ENCODE measurements at regions not wholly inside any gene's neighbourhood (a gene's known extent, or its start where the extent isn't known, plus 50 kb on each side); places are given as distances from the start of the nearest gene placed in this dataset.

DNA sequence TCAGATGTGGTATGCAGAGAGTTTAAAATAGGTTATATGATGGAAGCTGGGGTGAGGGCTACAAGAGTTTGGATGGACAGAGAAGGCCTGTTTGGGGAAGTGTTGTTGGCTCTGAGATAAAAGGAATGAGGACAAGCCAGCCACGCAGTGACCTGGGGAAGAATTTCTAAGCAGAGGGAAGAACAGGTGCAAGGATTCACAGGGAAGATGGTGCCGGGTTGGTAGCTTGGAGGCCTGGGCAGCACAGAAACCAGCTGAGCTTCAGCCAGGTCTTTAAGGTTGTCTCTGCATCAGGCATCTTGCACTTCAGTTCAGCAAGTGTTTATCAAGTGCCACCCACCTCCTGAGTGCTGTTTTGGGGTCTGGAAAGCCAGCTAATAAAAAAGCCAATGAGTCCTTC lies 1163.7 kb downstream of the AACS start:
- TF ChIP-seq, protein P1, sequence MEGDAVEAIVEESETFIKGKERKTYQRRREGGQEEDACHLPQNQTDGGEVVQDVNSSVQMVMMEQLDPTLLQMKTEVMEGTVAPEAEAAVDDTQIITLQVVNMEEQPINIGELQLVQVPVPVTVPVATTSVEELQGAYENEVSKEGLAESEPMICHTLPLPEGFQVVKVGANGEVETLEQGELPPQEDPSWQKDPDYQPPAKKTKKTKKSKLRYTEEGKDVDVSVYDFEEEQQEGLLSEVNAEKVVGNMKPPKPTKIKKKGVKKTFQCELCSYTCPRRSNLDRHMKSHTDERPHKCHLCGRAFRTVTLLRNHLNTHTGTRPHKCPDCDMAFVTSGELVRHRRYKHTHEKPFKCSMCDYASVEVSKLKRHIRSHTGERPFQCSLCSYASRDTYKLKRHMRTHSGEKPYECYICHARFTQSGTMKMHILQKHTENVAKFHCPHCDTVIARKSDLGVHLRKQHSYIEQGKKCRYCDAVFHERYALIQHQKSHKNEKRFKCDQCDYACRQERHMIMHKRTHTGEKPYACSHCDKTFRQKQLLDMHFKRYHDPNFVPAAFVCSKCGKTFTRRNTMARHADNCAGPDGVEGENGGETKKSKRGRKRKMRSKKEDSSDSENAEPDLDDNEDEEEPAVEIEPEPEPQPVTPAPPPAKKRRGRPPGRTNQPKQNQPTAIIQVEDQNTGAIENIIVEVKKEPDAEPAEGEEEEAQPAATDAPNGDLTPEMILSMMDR (IDR thresholded peaks at IDR 0.05) = no peak
- Histone ChIP-seq H3K27me3 (replicated peaks; ENCODE audit: insufficient read depth) (no peaks in the 10 kb centered on the region), H3K4me3 (no peak overlapping the region), H3K27ac (no peak overlapping the region), H3K36me3 (no peaks in the 10 kb centered on the region), H3K9me3 (no peaks in the 10 kb centered on the region), H3K4me1 (ENCODE audit: control insufficient read depth in 1 of 2, low read depth in 2 of 2) (no peaks in the 10 kb centered on the region)
- ATAC-seq (ENCODE audit: insufficient number of reproducible peaks, low FRiP score, low read depth) (no peak), DNase-seq (ENCODE audit: low spot score) (no peak)

DNA sequence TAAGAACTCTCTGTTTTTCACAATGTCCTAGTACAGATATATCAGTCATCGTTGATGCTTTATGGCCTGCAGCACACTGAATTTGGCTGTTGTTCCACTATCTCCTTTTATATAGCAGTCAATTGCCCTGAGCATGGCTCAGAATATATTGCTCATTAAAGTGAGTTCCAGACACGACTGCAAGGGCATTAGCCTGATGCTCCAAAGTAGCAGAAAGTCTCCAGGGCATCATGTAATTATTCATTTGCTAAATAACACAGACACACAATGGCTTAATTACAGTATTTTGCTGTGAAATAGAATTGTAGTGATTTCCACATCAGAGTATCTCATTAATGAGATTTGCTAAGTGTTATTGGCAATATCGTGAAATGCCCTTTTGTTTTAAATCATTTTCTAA lies 1167.5 kb downstream of the AACS start:
- no peak for ATAC-seq (ENCODE audit: insufficient number of reproducible peaks, low FRiP score, low read depth)
- TF ChIP-seq, protein P1 (IDR thresholded peaks at IDR 0.05) = no peak
- Histone ChIP-seq H3K4me1 (ENCODE audit: control insufficient read depth in 1 of 2, low read depth in 2 of 2) (no peaks in the 10 kb centered on the region), H3K27ac (no peak overlapping the region), H3K36me3 (no peaks in the 10 kb centered on the region), H3K27me3 (replicated peaks; ENCODE audit: insufficient read depth) (no peaks in the 10 kb centered on the region), H3K9me3 (no peaks in the 10 kb centered on the region), H3K4me3 (no peak overlapping the region)
- no peak for DNase-seq (ENCODE audit: low spot score)

DNA sequence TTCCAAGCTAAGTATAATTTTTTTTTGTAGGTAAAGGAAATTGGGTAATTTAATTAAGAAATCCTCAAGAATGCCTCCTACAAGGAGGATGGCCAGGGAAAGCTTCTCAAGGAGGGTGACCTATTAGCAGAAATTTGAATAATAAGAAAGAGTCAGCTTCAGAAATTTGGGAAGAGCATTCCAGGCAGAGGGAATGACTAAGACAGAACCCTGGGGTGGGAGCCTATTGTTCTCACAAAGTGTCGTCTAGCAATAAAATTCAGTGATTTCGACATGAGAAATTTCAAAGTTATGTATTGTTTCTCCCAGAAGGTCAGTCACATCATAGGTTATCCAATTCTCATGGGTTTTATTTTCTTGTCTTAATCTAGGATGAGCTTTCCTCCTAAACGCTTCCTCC lies 1168.4 kb downstream of the AACS start:
- Histone ChIP-seq H3K27me3 (replicated peaks; ENCODE audit: insufficient read depth) (no peaks in the 10 kb centered on the region), H3K27ac (no peak overlapping the region), H3K9me3 (no peaks in the 10 kb centered on the region), H3K36me3 (no peaks in the 10 kb centered on the region), H3K4me3 (no peak overlapping the region), H3K4me1 (ENCODE audit: control insufficient read depth in 1 of 2, low read depth in 2 of 2) (no peaks in the 10 kb centered on the region)
- TF ChIP-seq, protein P1 (IDR thresholded peaks at IDR 0.05) = no peak
- DNase-seq (ENCODE audit: low spot score) = no peak
- no peak for ATAC-seq (ENCODE audit: insufficient number of reproducible peaks, low FRiP score, low read depth)

DNA sequence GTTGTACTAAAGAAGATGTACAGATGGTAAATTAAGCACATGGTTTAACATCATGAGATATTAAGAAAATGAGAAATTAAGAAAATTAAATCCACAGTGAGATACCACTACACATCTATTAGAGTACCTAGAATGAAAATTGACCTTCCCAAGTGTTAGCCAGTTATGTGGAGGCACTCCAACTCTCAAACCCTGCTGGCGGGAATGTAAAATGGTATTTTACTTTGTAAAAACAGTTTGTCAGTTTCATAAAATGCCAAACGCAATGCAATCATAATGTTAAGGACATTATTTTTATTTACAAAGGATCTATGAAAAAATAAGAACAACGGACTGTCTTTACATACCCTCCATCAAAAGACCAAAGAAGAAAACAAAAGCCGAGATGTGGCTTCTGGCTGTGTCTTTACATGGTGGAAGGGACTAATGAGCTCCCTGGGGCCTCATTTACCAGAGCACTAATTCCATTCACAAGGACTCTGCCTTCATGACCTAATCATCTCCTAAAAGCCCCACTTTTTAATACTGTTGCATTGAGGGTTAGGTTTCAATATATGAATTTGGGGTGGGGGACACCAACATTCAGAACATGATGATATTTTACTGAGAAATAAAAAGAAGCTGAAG lies 1178.7 kb downstream of the AACS start:
- TF ChIP-seq, protein P1 (IDR thresholded peaks at IDR 0.05) = no peak
- Histone ChIP-seq H3K9me3 (no peaks in the 10 kb centered on the region), H3K36me3 (no peaks in the 10 kb centered on the region), H3K4me3 (no peak overlapping the region), H3K27me3 (replicated peaks; ENCODE audit: insufficient read depth) (no peaks in the 10 kb centered on the region), H3K4me1 (ENCODE audit: control insufficient read depth in 1 of 2, low read depth in 2 of 2) (no peaks in the 10 kb centered on the region), H3K27ac (no peak overlapping the region)
- DNase-seq (ENCODE audit: low spot score) (no peak), ATAC-seq (ENCODE audit: insufficient number of reproducible peaks, low FRiP score, low read depth) (no peak)

DNA sequence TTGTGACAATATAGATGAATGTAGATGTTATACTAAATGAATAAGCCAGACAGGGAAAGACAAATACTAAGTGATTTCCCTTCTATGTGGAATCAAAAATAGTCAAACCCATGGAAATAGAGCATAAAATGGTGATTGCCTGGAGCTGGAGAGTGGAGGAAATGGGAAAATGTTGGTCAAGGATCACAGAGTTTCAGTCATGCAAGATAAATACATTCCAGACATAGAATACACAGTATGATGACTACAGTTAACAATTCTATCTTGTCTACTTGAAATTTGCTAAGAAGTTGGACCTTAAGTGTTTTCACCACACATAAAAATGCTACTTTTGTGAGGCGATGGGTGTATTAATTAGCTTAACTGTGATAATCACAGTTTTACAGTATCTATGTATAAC lies 1182.7 kb downstream of the AACS start:
- Histone ChIP-seq H3K4me1 (ENCODE audit: control insufficient read depth in 1 of 2, low read depth in 2 of 2) (no peaks in the 10 kb centered on the region), H3K36me3 (no peaks in the 10 kb centered on the region), H3K9me3 (no peaks in the 10 kb centered on the region), H3K27ac (no peak overlapping the region), H3K4me3 (no peak overlapping the region), H3K27me3 (replicated peaks; ENCODE audit: insufficient read depth) (no peaks in the 10 kb centered on the region)
- no peak for DNase-seq (ENCODE audit: low spot score)
- TF ChIP-seq, protein P1 (IDR thresholded peaks at IDR 0.05) = no peak
- no peak for ATAC-seq (ENCODE audit: insufficient number of reproducible peaks, low FRiP score, low read depth)
